ENCODE measurements at regions not wholly inside any gene's neighbourhood (a gene's known extent, or its start where the extent isn't known, plus 50 kb on each side); places are given as distances from the start of the nearest gene placed in this dataset.

DNA sequence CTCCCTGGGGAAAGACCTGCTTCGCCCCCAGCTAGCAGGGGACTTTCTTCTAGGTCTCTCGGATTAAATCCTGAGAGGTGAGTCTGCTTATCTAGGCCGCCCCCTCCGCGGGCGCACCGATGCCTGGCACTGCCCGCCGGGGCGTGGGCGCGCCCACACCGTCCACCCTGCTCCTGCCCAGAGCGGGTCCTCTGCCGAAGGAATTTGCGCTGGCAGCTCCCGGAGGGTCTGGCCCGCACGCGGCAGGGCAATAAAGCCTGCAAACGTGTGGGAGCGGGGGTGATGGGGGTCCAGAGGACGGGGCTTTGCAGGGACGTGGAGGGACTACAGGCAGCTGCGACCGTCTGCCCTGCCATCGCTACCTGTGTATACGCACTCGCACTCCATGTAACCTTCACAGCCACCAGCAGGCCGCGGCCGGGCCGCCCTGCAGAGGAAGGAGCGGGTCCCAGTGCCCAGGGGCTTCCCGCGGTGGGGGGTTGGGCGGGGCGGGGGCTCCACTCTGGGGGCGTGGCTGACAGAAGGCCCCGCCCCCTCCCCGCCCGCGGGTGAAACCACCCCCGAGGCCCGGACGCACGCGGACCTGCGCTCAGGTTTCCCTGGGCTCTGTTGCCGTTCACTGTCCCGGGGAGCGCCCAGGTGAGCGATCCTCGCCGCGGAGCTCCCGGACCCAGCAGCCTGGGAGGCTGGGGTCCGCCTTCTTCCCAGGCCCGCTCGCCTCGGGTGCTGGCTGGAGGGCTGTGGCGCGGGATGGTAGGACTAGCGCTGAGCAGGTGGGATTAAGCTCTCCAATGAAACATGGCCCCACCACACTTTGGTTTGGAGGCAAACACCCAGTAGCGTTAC is 174.5 kb upstream of the HS6ST1 start:
- TF ChIP-seq, protein P1, sequence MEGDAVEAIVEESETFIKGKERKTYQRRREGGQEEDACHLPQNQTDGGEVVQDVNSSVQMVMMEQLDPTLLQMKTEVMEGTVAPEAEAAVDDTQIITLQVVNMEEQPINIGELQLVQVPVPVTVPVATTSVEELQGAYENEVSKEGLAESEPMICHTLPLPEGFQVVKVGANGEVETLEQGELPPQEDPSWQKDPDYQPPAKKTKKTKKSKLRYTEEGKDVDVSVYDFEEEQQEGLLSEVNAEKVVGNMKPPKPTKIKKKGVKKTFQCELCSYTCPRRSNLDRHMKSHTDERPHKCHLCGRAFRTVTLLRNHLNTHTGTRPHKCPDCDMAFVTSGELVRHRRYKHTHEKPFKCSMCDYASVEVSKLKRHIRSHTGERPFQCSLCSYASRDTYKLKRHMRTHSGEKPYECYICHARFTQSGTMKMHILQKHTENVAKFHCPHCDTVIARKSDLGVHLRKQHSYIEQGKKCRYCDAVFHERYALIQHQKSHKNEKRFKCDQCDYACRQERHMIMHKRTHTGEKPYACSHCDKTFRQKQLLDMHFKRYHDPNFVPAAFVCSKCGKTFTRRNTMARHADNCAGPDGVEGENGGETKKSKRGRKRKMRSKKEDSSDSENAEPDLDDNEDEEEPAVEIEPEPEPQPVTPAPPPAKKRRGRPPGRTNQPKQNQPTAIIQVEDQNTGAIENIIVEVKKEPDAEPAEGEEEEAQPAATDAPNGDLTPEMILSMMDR (conservative IDR thresholded peaks at IDR 0.05) = no peak
- no peak for TF ChIP-seq EZH2 (IDR thresholded peaks at IDR 0.05; ENCODE audit: low read depth)
